CD4-positive, alpha-beta T cell treated with Interleukin-2 at 100 ng/mL for 4 hours (primary cell): ENCODE measurements at regions not wholly inside any gene's neighbourhood (a gene's known extent, or its start where the extent isn't known, plus 50 kb on each side); places are given as distances from the start of the nearest gene placed in this dataset.

Experiments
- DNase-seq: peaks from one replicate; pipeline ENCODE4 v3.0.0-alpha.2; 2020; ENCODE audit warnings: low spot score

DNA sequence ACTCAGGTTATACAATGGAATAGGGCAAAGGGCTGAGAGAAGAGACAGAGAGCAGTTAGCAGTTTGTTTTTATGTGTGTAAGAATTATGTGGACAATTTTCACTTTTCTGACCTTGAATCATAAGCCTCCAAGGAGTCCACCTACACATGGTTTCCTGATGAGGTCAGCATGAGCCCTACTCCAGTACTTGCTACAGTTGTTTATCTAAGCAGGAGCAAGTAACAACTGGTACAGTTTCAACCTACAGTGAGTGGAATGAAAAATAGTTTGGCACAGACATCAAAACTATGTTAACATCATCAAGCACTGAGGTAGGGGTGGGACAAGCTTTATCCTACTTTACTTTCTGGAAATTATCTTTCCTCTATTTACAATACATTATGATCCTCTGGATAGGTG is 426.7 kb upstream of the ID4 start:
- no peak for DNase-seq

DNA sequence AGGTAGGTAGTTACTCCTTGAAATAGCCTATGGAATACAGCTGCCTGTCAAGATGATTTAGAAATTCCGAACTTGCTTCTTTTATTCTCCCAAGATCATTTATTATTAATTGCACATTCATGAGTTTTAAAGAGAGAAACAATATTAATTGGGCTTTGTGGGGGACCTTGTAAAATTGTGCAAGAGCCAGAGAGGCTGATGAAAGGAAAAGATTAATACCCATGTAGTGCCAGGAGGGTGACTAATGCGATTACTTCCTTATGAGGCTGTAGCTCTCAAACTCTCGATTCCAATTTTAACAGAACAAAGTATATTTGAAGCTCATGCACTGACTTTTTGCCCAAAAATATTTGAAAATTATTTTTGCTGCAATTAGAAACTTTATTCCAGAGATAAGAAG is 423.8 kb upstream of the ID4 start:
- no peak for DNase-seq

DNA sequence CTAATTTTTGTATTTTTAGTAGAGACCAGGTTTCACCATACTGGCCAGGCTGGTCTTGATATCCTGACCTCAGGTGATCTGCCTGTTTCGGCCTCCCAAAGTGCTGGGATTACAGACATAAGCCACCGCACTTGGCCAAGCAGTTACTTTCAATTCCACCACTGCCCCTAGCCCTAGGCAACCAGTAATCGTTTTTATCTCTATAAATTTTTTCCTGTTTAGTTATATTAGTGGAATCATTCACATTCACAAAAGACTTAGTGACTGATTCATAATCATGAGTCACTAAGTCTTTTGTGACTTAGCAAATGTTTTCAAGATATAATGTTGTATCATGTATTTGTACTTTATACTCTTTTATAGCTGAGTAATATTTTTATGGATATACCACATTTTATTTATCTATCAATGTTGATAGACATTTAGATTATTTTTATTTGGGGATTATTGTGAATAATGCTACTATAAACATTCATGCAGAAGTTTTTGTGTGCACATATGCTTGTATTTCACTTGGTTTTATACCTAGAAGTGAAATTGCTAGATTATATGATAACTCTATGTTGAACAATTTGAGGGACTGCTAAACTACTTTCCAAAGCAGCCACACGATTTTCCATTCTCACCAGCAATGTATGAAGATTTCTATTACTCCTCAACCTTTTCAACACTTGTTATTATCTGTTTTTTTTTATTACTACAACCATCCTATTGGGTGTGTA is 421.4 kb upstream of the ID4 start:
- no peak for DNase-seq

DNA sequence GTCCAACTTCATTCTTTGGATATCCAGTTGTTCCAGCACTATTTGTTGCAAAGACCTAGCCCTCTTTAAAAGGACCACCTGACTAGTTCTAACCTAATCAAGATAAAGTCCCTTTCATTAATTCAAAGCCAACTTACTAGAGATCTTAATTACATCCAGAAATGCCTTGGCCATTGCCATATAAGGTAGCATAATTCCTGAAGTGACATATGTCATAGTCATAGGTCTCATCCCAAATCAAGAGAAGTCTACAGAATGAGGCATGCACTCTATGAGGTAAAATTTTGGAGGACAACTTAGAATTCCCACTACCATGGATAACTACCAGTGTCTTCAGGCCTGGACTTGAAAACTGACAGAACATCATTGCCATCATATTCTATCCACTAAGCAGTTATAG is 420.4 kb upstream of the ID4 start:
- no peak for DNase-seq

DNA sequence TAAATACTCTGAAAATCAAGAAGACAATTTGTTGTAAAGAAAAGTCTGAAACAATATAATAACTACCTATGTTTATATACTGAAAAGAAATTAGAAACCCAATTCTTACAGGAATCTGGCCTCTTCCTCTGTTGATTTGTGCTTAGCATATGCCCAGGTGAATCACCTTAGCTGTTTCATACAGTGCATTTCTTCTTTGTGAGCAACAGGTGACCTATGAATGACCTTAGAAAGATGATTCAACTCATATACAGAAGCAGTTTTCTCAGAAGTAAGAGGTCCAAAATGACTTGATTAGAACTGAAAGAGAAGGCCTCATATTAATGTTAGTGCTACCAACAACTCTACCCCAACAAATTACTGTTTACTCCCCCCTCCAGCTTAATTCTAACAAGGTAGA is 419.5 kb upstream of the ID4 start:
- no peak for DNase-seq

DNA sequence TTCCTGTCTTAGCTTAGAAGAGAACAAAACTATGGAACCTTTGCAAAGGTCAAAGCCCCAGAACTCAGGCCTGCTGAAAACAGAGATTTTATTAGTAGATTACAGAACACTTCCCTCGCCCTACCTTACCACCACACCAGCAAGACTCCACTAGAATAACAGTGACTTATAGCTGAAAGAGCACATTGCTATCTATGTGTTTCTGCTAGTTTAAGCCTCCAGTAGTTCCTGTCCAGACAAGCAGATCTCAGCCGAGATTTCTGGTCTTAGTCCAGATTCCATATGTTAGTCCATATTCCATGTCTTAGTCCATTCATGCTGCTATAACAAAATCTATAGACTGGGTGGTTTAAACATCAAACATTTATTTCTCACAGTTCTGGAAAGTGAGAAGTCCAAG is 412.3 kb upstream of the ID4 start:
- no peak for DNase-seq

DNA sequence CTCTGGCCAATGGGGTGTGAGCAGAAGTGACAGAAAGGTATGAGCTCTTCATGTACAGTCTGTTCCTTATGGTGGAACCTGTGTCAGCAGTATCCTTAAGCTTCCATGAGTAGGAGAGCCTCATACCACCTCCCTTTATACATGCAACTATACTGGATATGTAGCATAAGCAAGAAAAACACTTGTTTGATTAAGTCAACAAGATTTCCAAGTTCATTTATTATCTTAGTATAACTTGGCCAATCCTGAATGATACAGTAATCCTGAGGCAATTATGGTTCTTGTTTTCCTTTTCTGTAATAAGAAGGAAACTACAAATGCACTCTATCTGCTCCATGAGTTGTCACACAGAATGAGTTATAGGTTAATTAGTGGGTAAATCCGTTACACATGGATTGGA is 409.6 kb upstream of the ID4 start:
- DNase-seq, result no peak

DNA sequence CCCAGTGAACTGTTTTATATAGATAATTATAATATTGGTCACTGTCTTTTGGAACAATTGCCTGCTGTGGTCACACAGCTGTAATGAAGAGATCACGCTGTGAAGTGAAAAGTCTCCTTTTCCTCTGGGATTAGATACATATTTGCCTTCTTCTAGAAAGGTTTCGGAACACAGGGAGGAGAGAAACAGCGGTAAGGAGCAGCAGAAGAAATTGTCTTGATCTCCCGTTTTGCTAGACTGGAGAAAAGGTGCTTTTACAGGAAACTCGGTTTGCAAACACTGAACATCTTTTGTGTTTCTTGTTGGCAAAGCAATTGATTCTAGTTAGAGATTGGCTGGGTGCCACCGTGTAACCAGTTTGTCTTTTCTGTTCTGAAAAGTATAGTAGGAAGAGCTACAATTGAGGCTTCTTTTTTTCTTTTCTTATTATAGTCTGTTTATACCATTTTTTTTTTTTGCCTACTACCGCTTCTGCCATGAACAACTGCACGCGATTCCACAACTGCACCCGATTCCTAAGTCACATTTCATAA is 404.1 kb upstream of the ID4 start:
- DNase-seq, result no peak

DNA sequence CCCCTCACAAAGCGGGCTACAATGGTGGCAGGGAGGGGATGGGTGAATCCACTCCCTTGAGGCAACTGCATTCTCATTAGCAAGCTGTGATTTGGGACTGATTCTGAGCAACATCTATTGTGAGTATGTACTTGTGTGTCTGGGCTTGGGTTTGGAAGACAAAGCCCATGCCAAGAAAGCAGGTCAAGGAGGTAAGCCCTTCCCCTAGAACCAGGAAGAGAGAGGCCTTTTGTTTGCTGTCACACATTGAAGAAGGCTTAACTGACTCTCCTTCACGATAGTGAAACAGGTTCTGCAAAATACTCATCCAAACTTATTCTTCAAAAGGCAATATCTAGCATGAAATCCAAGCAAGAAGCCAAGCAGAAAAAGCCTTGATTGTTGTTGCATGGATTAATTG is 403.1 kb upstream of the ID4 start:
- DNase-seq, result no peak

DNA sequence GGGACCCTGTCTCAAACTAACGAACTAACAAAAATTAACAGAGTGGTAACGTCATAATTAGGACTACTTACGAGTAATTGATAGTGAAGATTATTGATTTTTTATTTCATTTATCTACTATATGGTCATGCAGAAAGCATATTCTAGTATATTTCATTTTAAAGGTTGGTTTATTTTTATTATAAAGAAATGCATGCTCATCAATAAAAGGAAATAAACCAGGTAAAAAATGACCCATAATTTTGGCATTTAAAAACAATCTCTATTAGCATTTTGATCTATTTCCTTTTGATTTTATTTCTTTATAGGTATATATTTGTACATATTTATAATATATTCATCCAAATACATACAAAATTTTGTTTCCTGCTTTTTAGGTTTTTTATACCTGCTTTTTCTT is 401.4 kb upstream of the ID4 start:
- no peak for DNase-seq

DNA sequence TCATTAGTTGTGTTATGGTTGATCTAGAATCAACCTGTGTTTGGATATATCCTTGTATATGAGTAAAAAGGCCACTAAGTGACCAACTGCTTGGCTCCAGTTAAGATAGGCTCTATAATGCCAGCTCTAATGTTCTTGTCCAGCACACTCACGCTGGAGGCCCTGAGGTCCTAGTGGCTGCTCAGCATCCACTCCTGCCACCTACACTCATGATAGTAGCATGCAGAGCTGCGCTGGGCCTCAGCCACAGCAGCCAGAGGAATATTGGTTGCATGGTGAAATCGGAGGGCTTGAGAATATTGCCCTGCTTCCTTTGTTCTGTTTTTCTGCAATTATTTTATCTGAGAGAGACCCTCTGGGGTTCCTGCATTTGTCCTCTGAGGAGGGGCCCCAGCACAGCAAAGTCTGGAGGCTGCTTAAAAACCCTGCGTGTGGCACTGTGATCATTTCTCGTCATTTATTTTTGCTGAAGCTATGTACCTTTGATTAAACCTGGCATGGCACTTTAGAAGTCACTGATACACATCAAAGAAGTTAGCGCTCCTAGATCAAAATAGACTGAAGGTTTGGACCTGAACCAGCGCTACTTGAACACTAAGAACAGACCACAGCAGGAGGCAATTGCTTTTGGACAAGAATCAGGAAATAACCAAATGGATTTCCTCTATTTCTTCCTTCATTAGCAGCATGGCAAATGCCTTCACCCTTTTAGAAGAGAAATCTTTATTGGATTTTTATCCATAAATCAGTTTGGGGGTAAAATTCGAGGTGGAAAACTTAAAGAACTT is 398.4 kb upstream of the ID4 start:
- no peak for DNase-seq

DNA sequence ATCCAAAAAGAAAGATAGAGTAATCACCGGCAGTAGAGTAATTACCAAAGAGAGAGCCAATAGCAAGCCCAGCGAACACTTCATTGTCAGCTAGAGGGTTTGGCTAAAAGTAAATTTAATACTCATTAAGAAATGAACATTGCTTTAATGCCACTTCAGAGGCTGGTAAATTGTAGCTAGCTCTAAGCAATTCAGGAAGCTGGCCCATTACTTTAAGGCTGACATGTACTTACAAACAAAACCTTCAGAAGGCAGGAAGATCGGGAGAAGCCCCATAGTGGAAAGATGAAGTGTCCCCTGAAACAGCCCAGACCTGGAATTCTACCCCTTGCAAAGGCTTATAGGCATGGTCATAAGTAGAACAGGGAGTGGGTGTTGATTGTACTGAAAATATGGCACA is 396.6 kb upstream of the ID4 start:
- no peak for DNase-seq

DNA sequence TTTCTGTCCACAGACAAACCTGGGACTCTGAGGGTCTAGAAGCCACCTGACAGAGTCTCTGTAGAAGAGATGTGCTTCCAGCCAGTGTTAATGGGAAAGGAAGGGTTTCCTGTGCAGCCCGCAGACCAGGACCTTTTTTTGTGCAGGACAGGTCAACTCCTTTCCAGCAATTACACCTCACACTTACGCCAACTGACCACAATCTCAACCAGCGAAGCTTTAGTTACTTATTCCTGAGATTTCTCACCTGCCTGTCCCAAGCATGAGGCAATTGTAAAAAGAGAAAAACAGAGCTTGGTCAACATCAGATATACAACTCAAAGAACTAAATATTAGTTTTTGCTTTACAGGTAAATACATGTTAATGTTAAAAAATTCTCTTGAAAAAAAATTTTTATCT is 393.8 kb upstream of the ID4 start:
- DNase-seq, result no peak

DNA sequence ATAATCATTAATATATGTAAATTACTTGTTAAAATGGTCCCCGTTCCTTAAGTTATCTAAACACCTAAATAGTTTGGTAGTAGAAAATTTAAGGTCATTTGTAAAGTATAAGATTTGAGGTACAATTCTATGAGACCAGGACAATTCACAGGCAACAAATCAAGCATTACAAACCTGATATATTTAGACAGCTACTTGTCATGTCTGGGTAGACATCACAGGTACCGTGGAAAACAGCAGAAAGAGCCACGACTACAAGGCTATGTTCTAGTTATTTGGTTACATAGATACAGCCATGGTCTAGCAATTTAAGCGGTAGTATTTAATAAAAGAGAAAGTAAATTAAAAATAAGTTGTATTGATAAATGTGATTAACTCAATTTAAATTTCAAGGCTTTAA is 393.1 kb upstream of the ID4 start:
- no peak for DNase-seq

DNA sequence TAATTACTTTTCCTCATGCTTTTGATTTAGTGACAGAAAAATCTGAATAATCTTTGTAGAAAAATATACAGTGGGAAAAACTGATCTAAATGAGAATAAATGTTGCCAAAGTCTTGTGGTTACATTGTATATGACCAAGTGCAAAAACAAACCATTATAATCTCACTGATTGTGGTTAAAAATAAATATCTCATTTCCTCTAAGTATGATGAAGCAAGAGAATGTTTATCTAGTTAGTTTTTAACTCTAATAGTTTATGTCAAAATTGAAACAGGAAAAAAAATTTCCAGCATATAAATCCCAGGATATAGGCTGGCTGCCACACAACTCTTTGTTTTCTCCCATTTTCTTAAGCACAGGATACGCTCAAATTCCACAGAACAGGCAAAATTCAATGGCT is 392.7 kb upstream of the ID4 start:
- no peak for DNase-seq

DNA sequence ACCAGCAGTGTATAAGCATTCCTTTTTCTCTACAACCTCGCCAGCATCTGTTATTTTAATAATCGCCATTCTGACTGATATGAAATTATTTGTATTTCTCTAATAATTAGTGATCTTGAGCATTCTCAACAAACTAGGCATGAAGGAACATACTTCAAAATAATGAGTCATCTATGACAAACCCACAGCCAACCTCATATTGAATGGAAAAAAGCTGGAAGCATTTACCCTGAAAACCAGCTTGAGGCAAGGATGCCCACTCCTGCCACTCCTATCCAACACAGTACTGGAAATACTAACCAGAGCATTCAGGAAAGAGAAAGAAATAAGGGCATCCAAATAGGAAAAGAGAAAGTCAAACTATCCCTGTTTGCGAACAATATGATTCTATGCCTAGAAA is 390.6 kb upstream of the ID4 start:
- DNase-seq, result no peak

DNA sequence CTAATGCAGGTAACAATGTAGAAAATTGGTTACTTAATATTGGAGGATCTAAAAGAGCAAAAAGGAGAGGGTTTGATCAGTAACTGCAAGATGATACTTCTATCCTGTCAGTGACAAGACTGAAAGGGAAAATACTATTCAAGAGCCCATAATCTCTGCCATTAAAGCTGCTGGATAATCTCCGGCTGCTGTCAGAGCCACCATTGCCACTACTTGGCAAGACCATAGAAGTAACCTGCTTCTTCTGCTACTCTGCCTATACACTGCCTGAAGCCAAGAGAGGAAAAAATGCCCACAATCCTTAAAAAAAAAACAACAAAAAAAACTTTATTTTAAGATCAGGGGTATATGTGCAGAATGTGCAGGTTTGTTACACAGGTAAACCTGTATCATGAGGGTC is 386.5 kb upstream of the ID4 start:
- no peak for DNase-seq

DNA sequence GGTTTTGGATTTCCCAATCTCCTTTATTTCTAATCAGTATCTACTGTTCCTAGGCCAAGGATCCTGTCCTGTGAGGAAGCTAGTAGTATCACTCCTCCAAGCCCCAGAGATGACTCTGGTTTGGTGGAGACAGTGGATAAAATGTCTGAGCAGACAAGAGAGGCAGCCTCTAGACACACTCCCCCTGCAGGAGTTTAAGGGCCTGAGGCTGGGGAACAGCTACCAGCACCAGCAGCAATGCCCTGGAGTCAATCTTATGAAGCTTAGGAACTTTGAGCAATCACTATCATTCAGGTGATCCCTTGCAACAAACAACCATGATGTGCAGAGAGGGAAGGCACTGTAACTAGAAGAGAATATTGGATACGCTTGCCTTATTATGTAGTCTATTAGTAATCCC is 384.7 kb upstream of the ID4 start:
- no peak for DNase-seq

DNA sequence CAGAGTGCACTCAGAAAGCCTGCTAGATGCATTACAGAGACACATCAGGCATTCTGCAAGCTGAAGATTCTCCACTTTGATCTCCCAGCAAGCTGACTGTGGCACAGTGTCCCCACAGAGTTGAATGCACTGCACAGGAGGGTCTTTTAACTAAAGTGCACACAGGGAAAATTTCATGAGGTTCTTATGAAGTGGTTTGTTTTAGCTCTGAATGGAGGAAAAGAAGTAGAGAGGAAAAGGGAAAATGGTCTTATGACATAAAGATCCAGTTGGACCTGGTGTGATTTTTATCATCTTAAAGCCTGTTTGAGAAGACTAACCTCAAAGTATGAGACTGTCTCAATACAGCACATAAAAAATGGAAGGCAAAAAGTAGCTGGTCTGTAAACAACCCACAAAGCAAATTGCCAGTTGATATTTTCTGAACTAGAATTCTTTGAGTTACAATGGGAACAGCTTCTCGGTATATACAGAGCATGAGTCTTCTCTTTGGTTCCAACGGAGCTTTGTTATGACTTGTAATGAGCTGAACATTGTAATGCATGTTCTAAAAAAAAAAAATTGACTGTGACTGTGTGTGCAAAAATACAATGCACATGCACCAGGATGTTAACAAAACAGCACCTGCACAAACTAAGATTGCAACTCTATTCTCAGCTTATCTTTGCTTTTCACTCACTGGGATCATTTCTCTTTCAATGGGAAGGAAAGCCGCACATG is 383.0 kb upstream of the ID4 start:
- DNase-seq, result no peak

DNA sequence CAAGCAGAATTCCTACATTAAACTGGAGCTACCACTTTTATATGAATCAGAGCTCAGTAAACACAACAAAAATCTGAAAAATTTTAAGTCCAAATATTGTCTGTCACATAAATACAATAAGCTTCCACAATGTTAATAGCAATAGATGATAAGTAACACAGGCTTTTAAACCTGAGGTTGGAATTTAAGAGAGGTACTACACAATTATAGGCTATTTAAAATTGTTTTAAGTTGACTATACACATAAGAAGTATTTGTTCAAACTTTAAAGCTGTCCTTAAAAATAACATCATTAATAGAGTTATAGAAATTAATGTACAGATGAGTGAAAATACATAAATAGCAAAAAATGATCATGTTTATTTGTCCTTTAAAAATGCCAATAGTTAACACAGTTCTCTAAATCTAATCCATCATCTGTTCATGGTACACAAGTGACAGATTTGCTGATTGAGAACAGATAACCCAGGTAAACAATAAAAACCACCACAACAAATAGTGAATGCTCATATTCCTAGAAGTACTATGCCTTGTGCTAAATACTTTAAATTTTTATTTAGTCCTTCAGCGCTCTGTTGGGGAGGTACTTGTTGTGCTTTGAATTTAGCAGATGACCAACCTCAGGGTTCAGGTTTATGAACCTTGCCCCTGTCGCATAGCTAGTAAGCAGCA is 382.3 kb upstream of the ID4 start:
- DNase-seq, result no peak

DNA sequence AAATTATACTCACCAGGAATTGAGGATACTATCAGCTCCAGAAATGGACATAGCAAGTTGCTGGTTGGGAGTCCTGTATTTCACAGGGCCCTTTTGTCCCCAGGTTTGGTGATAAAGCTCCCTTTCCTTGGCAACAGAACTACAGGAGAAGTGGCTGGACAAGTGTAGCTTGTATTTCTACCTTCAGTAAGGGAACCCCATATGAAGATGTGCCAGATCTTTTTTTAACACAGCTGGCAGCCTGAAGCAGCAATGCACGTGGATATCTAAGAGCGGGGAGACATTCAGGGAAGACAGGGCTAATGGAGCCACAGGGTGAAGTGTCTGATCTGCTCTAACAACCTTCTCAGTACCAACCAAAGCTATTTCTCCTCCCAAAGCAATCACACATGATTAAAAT is 373.9 kb upstream of the ID4 start:
- DNase-seq, result no peak

DNA sequence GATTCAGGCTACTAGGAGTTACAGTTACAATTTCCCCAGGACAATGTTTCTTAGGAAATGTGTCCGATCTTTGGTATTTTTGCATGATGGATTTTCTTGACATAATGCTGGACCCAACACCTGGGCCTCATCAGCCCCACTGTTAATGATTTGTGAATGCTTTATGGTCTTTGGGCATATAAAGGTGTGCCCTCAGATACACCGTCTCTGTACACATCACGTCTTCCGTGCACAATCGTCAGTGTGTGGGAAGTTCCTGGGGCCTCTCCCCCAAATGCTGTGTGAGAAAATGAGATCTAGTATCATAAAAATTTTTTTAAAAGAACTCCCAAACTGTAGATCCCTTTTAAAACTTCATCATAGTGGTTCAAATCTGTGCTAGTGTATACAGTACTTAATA is 373.2 kb upstream of the ID4 start:
- DNase-seq, result no peak

DNA sequence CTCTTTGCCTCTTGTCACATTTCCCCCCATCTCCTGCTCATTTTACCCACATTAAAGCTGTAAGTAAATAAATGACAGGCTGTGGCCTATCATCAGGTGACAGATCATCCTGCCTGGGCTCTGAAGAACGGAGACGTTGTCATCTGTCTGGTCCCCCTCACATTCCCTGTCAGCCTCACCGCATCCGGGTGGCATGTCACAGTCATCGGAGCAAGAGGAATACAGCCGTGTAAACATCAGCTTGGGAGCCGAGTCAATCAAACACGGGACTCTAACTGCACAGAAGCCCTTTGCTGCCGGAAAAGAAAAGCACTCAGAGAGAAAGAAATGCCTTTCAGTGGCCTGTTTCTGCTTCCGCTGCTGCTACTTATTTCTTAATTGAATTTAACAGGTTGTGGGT is 371.9 kb upstream of the ID4 start:
- no peak for DNase-seq
